ENCODE measurements at regions not wholly inside any gene's neighbourhood (a gene's known extent, or its start where the extent isn't known, plus 50 kb on each side); places are given as distances from the start of the nearest gene placed in this dataset.
"Not testable (repeated sequence)": the region's sequence is repeated elsewhere in the genome, so short reads cannot be mapped to it uniquely, and the experiment has no call there.

DNA sequence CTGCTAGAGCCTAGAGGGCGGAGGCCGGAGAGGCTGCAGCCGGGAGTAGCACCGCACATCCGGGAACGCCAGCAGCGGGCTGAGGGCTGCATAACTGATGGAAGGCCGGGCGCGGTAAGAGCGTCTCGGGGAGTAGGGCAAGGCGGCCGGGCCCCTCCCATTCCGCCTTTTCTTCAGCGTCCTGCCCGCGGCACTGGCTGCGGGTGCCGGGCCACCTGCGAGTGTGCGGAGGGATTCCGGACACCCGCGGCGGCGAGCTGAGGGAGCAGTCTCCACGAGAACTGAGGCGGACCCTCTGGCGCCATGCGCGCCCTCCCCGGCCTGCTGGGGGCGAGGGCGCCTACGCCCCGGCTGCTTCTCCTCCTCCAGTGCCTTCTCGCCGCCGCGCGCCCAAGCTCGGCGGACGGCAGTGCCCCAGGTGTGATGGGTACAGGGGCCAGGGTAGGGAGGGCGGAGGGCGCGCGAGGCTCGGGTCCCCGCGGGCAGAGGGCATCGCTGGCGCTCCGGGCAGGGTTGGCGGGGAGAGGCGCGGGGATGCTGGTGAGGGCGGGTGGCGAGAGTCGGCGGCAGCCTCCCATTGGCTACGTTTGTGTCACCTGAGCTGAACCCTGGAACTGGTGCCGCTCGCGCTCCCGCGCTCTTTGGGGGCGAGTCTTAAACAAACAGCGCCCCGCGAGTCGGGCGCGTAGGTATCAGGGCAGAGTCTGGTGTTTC lies 334.4 kb downstream of the SRGAP2C start:
- H3K27ac ChIP-seq, result no peak overlapping the region
- peaks cover 12 to 18% of the 10 kb centered on the region in 2 donors for H3K4me1 ChIP-seq
- H3K36me3 ChIP-seq, result no peaks in the 10 kb centered on the region
- peak overlapping the region in 1 of 3 donors; percentile 34 for H3K4me3 ChIP-seq (replicated peaks in 1 of 3)
- H3K27me3 ChIP-seq, result peaks cover 6% of the 10 kb centered on the region
- intact Hi-C loops (cut with DNase I), result no loop called here
- TF ChIP-seq POLR2A (IDR thresholded peaks at IDR 0.05), result no peak
- TF ChIP-seq, protein P1, sequence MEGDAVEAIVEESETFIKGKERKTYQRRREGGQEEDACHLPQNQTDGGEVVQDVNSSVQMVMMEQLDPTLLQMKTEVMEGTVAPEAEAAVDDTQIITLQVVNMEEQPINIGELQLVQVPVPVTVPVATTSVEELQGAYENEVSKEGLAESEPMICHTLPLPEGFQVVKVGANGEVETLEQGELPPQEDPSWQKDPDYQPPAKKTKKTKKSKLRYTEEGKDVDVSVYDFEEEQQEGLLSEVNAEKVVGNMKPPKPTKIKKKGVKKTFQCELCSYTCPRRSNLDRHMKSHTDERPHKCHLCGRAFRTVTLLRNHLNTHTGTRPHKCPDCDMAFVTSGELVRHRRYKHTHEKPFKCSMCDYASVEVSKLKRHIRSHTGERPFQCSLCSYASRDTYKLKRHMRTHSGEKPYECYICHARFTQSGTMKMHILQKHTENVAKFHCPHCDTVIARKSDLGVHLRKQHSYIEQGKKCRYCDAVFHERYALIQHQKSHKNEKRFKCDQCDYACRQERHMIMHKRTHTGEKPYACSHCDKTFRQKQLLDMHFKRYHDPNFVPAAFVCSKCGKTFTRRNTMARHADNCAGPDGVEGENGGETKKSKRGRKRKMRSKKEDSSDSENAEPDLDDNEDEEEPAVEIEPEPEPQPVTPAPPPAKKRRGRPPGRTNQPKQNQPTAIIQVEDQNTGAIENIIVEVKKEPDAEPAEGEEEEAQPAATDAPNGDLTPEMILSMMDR (IDR thresholded peaks at IDR 0.05), result no peak
- no peaks in the 10 kb centered on the region for H3K9me3 ChIP-seq
- WGBS, 2 donors, result 0 to 3% methylated on average over 16 to 19 of the region's 75 CpGs
- peak; percentile 20 to 24 for DNase-seq

DNA sequence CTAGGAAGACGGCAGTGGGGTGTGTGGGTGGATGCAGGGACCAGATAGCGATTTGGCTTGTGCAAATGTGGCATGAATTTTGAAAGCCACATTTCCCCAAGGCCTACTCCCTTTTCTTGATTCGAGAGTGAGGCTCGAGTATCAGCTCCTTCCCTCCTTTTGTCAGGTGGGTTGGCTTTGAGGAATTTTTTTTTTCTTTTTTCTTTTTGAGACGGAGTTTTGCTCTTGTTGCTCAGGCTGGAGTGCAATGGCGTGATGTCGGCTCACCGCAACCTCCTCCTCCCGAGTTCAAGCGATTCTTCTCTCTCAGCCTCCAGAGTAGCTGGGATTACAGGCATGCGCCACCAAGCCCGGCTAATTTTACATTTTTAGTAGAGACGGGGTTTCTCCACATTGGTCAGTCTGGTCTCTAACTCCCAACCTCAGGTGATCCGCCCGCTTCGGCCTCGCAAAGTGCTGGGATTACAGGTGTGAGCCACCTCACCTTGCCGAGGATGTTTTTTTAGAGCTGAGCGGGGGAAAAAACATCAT lies 335.0 kb downstream of the SRGAP2C start:
- H3K27ac ChIP-seq; intact Hi-C loops (cut with DNase I); H3K36me3 ChIP-seq; H3K9me3 ChIP-seq; H3K27me3 ChIP-seq; DNase-seq: not testable (repeated sequence)
- Histone ChIP-seq H3K4me1 (peaks cover 12 to 18% of the 10 kb centered on the region in 2 donors), H3K4me3 (replicated peaks in 1 of 3) (peak overlapping the region in 1 of 3 donors; percentile 34)
- WGBS, 2 donors, result 61 to 62% methylated on average over 19 of the region's 19 CpGs

DNA sequence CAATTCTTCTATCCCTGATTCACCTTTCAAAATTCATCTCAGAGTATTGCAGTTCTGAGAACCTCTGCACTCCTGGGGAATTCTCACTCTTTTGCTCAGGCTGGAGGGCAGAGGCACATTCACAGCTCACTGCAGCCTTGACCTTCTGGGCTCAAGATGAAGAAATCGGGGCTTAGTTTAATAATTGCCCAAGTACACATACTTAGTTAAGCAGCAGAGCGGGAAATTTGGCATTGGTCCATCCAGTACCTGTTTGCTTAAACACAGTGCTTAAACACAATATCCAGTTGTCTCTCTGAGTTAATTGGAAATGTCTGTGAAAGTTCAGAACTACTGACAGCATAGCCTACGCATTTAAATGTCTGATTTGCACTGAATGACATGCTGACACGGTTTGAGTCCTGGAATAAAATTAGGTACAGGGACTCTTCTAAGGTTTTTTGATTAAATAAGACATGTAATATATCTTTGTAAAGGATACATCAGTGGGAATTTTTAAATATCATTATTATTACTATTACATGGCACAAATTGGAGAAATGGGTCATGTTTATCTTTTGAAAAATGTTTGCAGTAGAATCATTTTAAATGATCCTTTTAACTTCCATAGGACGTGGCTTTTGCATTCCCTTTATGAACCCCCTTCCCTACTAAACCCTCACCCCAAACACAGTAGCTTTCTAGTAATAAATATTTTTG lies 337.4 kb downstream of the SRGAP2C start:
- H3K27ac ChIP-seq, result no peak overlapping the region
- H3K27me3 ChIP-seq, result peaks cover 6% of the 10 kb centered on the region
- H3K4me1 ChIP-seq, result peaks cover 12 to 18% of the 10 kb centered on the region in 2 donors
- DNase-seq, result peak; percentile 86 to 89
- no peaks in the 10 kb centered on the region for H3K9me3 ChIP-seq
- H3K36me3 ChIP-seq, result no peaks in the 10 kb centered on the region
- intact Hi-C loops (cut with DNase I), result no loop called here
- WGBS, 2 donors, result 43 to 44% methylated on average over 5 of the region's 5 CpGs
- TF ChIP-seq POLR2A (IDR thresholded peaks at IDR 0.05), result no peak
- TF ChIP-seq, protein P1 (IDR thresholded peaks at IDR 0.05), result no peak
- no peak overlapping the region for H3K4me3 ChIP-seq (replicated peaks in 1 of 3)

DNA sequence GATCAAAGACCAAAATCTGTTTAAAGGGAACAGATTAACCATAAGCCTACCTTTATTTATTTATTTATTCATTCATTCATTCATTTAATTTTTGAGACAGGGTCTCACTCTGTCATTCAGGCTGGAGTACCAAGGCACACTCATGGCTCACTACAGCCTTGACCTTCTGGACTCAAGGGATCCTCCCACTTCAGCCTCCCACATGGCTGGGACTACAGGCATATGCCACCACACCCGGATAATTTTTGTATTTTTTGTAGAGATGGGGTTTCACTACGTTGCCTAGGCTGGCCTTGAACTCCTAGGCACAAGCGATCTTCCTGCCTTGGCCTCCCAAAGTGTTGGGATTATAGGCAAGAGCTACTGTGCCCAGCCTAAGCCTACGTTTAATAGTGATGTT lies 338.3 kb downstream of the SRGAP2C start:
- H3K4me3 ChIP-seq (replicated peaks in 1 of 3); H3K36me3 ChIP-seq; H3K27ac ChIP-seq; H3K27me3 ChIP-seq; H3K9me3 ChIP-seq; DNase-seq; intact Hi-C loops (cut with DNase I): not testable (repeated sequence)
- 90 to 92% methylated on average over 4 of the region's 4 CpGs for WGBS, 2 donors
- H3K4me1 ChIP-seq, result peaks cover 12 to 18% of the 10 kb centered on the region in 2 donors

DNA sequence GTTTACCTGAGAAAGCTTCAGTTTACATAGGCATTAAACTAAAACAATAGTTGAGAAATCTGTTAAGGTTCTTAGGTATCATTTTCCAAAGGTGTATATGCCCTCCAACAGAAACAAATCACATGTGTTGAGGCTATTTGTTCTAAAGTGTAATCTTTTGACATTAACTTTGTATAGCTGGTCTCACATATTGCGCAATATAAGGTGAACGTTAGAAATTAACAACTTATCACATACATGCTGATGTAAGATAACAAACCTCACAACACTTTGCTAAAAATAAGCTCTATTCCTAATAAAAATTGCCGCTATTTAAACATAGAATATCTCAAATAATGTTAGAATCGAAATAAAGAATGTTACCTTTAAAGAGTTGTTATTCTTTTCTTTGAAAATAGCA lies 340.6 kb downstream of the SRGAP2C start:
- no peaks in the 10 kb centered on the region for H3K36me3 ChIP-seq
- DNase-seq, result no peak
- WGBS, 2 donors, result 78 to 79% methylated on average over 4 of the region's 4 CpGs
- H3K27ac ChIP-seq, result no peak overlapping the region
- H3K4me3 ChIP-seq (replicated peaks in 1 of 3), result no peak overlapping the region
- peaks cover 0 to 9% of the 10 kb centered on the region in 2 donors for H3K4me1 ChIP-seq
- H3K27me3 ChIP-seq, result no peaks in the 10 kb centered on the region
- intact Hi-C loops (cut with DNase I), result no loop called here
- TF ChIP-seq POLR2A (IDR thresholded peaks at IDR 0.05), result no peak
- TF ChIP-seq, protein P1 (IDR thresholded peaks at IDR 0.05), result no peak
- no peaks in the 10 kb centered on the region for H3K9me3 ChIP-seq

- H3K4me3 ChIP-seq (replicated peaks in 1 of 3); DNase-seq; H3K27me3 ChIP-seq; intact Hi-C loops (cut with DNase I); H3K9me3 ChIP-seq; H3K27ac ChIP-seq; H3K36me3 ChIP-seq; H3K4me1 ChIP-seq: not testable (repeated sequence)
Measured at GRCh38 chr1:121528958-121529357, 344.2 kb downstream of the SRGAP2C start.

GRCh38 chr1:121530026-121530425 lies 345.3 kb downstream of the SRGAP2C start:
- H3K9me3 ChIP-seq; H3K4me3 ChIP-seq (replicated peaks in 1 of 3); H3K27ac ChIP-seq; H3K27me3 ChIP-seq; intact Hi-C loops (cut with DNase I); H3K4me1 ChIP-seq; H3K36me3 ChIP-seq; DNase-seq: not testable (repeated sequence)
- 66 to 69% methylated on average over 2 of the region's 2 CpGs for WGBS, 2 donors

GRCh38 chr1:121531747-121532146 lies 347.0 kb downstream of the SRGAP2C start:
- H3K9me3 ChIP-seq; intact Hi-C loops (cut with DNase I); DNase-seq; H3K4me1 ChIP-seq; H3K27me3 ChIP-seq; H3K27ac ChIP-seq; H3K4me3 ChIP-seq (replicated peaks in 1 of 3); H3K36me3 ChIP-seq: not testable (repeated sequence)
- 77 to 81% methylated on average over 5 of the region's 5 CpGs for WGBS, 2 donors

GRCh38 chr1:121538148-121538547 lies 353.4 kb downstream of the SRGAP2C start:
- H3K36me3 ChIP-seq; H3K4me3 ChIP-seq (replicated peaks in 1 of 3); H3K4me1 ChIP-seq; H3K27me3 ChIP-seq; H3K9me3 ChIP-seq; intact Hi-C loops (cut with DNase I); DNase-seq; H3K27ac ChIP-seq: not testable (repeated sequence)
- 92 to 94% methylated on average over 10 to 12 of the region's 14 CpGs for WGBS, 2 donors

Data from thyroid gland (tissue), 4 donors.